ENCODE measurements at regions not wholly inside any gene's neighbourhood (a gene's known extent, or its start where the extent isn't known, plus 50 kb on each side); places are given as distances from the start of the nearest gene placed in this dataset.

- ATAC-seq, result no peak
- no peak overlapping the region for H3K27ac Mint-ChIP-seq
- H3K36me3 Mint-ChIP-seq, result no peaks in the 10 kb centered on the region
- no peak overlapping the region for H3K4me3 Mint-ChIP-seq
- DNase-seq (ENCODE audit: low spot score in 2 of 2), result no peak
- H3K9me3 Mint-ChIP-seq, result no peaks in the 10 kb centered on the region
- H3K4me1 Mint-ChIP-seq, result peaks cover 22% of the 10 kb centered on the region
Measured at GRCh38 chr1:9419369-9420041, 119.8 kb upstream of the SLC25A33 start.

- peaks cover 34% of the 10 kb centered on the region for H3K4me1 Mint-ChIP-seq
Measured at GRCh38 chr1:9420835-9421532, 118.3 kb upstream of the SLC25A33 start.

GRCh38 chr1:9421533-9421873 lies 117.8 kb upstream of the SLC25A33 start:
- no peak for ATAC-seq
- peaks cover 5% of the 10 kb centered on the region for H3K36me3 Mint-ChIP-seq
- H3K9me3 Mint-ChIP-seq, result no peaks in the 10 kb centered on the region
- H3K27ac Mint-ChIP-seq, result no peak overlapping the region
- H3K4me3 Mint-ChIP-seq, result no peak overlapping the region
- peaks cover 34% of the 10 kb centered on the region for H3K4me1 Mint-ChIP-seq
- no peak for DNase-seq (ENCODE audit: low spot score in 2 of 2)

More at GRCh38 chr1:9420835-9421532, 118.3 kb upstream of the SLC25A33 start:
- Mint-ChIP-seq H3K36me3 (peaks cover under 1% of the 10 kb centered on the region), H3K4me3 (no peak overlapping the region), H3K27ac (no peak overlapping the region), H3K9me3 (no peaks in the 10 kb centered on the region)
- DNase-seq (ENCODE audit: low spot score in 2 of 2), result no peak
- ATAC-seq, result no peak

GRCh38 chr1:9422321-9422720 lies 116.9 kb upstream of the SLC25A33 start:
- H3K4me1 Mint-ChIP-seq, result peaks cover 29% of the 10 kb centered on the region
- H3K36me3 Mint-ChIP-seq, result peaks cover 7% of the 10 kb centered on the region
- no peak overlapping the region for H3K27ac Mint-ChIP-seq
- DNase-seq (ENCODE audit: low spot score in 2 of 2), result no peak
- ATAC-seq, result no peak
- H3K4me3 Mint-ChIP-seq, result no peak overlapping the region
- no peaks in the 10 kb centered on the region for H3K9me3 Mint-ChIP-seq

- Mint-ChIP-seq H3K36me3 (peaks cover 9% of the 10 kb centered on the region), H3K27ac (no peak overlapping the region), H3K4me3 (no peak overlapping the region), H3K4me1 (peaks cover 22% of the 10 kb centered on the region), H3K9me3 (no peaks in the 10 kb centered on the region)
- no peak for ATAC-seq
- no peak for DNase-seq (ENCODE audit: low spot score in 2 of 2)
Measured at GRCh38 chr1:9422911-9423505, 116.3 kb upstream of the SLC25A33 start.

GRCh38 chr1:9424261-9424660 lies 115.0 kb upstream of the SLC25A33 start:
- no peak for ATAC-seq
- Mint-ChIP-seq H3K4me1 (peaks cover 30% of the 10 kb centered on the region), H3K9me3 (no peaks in the 10 kb centered on the region), H3K4me3 (no peak overlapping the region), H3K36me3 (peaks cover 20% of the 10 kb centered on the region), H3K27ac (no peak overlapping the region)
- no peak for DNase-seq (ENCODE audit: low spot score in 2 of 2)

GRCh38 chr1:9425859-9426258 lies 113.4 kb upstream of the SLC25A33 start:
- DNase-seq (ENCODE audit: low spot score in 2 of 2) (peak in 1 of 2 donors; percentile 54), ATAC-seq (no peak)
- peaks cover 40% of the 10 kb centered on the region for H3K4me1 Mint-ChIP-seq
- no peak overlapping the region for H3K27ac Mint-ChIP-seq
- H3K9me3 Mint-ChIP-seq, result no peaks in the 10 kb centered on the region
- H3K4me3 Mint-ChIP-seq, result peak overlapping the region; percentile 55
- peaks cover 20% of the 10 kb centered on the region for H3K36me3 Mint-ChIP-seq

GRCh38 chr1:9426291-9426711 lies 113.0 kb upstream of the SLC25A33 start:
- Mint-ChIP-seq H3K9me3 (no peaks in the 10 kb centered on the region), H3K4me3 (peak overlapping the region; percentile 55), H3K4me1 (peaks cover 40% of the 10 kb centered on the region), H3K27ac (no peak overlapping the region), H3K36me3 (peaks cover 20% of the 10 kb centered on the region)
- ATAC-seq (peak; percentile 57), DNase-seq (ENCODE audit: low spot score in 2 of 2) (peak; percentile 27 to 82)

- H3K4me1 Mint-ChIP-seq, result peaks cover 40% of the 10 kb centered on the region
- H3K9me3 Mint-ChIP-seq, result no peaks in the 10 kb centered on the region
Measured at GRCh38 chr1:9427388-9427787, 111.9 kb upstream of the SLC25A33 start.

GRCh38 chr1:9428601-9429341 lies 110.5 kb upstream of the SLC25A33 start:
- peaks cover 20% of the 10 kb centered on the region for H3K36me3 Mint-ChIP-seq
- no peaks in the 10 kb centered on the region for H3K9me3 Mint-ChIP-seq
- H3K4me1 Mint-ChIP-seq, result peaks cover 40% of the 10 kb centered on the region
- ATAC-seq, result peak; percentile 96
- peak overlapping the region; percentile 92 for H3K27ac Mint-ChIP-seq
- H3K4me3 Mint-ChIP-seq, result peak overlapping the region; percentile 86
- DNase-seq (ENCODE audit: low spot score in 2 of 2), result peak; percentile 99 to 100

More at GRCh38 chr1:9427388-9427787, 111.9 kb upstream of the SLC25A33 start:
- ATAC-seq, result no peak
- Mint-ChIP-seq H3K27ac (no peak overlapping the region), H3K4me3 (no peak overlapping the region), H3K36me3 (peaks cover 20% of the 10 kb centered on the region)
- no peak for DNase-seq (ENCODE audit: low spot score in 2 of 2)

- ATAC-seq (no peak), DNase-seq (ENCODE audit: low spot score in 2 of 2) (no peak)
- H3K27ac Mint-ChIP-seq, result peak overlapping the region; percentile 92
- peaks cover 20% of the 10 kb centered on the region for H3K36me3 Mint-ChIP-seq
- H3K9me3 Mint-ChIP-seq, result no peaks in the 10 kb centered on the region
- H3K4me1 Mint-ChIP-seq, result peaks cover 40% of the 10 kb centered on the region
- H3K4me3 Mint-ChIP-seq, result peak overlapping the region; percentile 86
Measured at GRCh38 chr1:9429342-9429711, 109.9 kb upstream of the SLC25A33 start.

- no peak overlapping the region for H3K4me3 Mint-ChIP-seq
- no peak for ATAC-seq
- peak overlapping the region; percentile 34 for H3K27ac Mint-ChIP-seq
- DNase-seq (ENCODE audit: low spot score in 2 of 2), result no peak
- H3K9me3 Mint-ChIP-seq, result no peaks in the 10 kb centered on the region
- H3K4me1 Mint-ChIP-seq, result peaks cover 8% of the 10 kb centered on the region
- H3K36me3 Mint-ChIP-seq, result no peaks in the 10 kb centered on the region
Measured at GRCh38 chr1:9434247-9435152, 104.8 kb upstream of the SLC25A33 start.

- ATAC-seq (no peak), DNase-seq (ENCODE audit: low spot score in 2 of 2) (no peak)
- Mint-ChIP-seq H3K36me3 (no peaks in the 10 kb centered on the region), H3K27ac (no peak overlapping the region), H3K9me3 (no peaks in the 10 kb centered on the region), H3K4me3 (no peak overlapping the region), H3K4me1 (peaks cover under 1% of the 10 kb centered on the region)
Measured at GRCh38 chr1:9435153-9435636, 104.1 kb upstream of the SLC25A33 start.

GRCh38 chr1:9435854-9436640 lies 103.2 kb upstream of the SLC25A33 start:
- H3K4me3 Mint-ChIP-seq, result no peak overlapping the region
- no peak overlapping the region for H3K27ac Mint-ChIP-seq
- no peaks in the 10 kb centered on the region for H3K4me1 Mint-ChIP-seq
- no peaks in the 10 kb centered on the region for H3K9me3 Mint-ChIP-seq
- ATAC-seq (no peak), DNase-seq (ENCODE audit: low spot score in 2 of 2) (no peak)
- H3K36me3 Mint-ChIP-seq, result no peaks in the 10 kb centered on the region
